Gastrocnemius medialis (tissue), 4 donors: ENCODE measurements at regions not wholly inside any gene's neighbourhood (a gene's known extent, or its start where the extent isn't known, plus 50 kb on each side); places are given as distances from the start of the nearest gene placed in this dataset.

ENCODE experiments used
- POLR2A ChIP-seq, 2 donors: fragments of 450-650 bp; IDR thresholded peaks; one replicate each; pipeline ENCODE4 v1.6.1; 2017; ENCODE audit warnings: antibody characterized with exemption in 2 of 2, mild to moderate bottlenecking in 2 of 2, moderate library complexity in 2 of 2
- TF ChIP-seq, protein P1 (sequence below), 5 experiments: fragments of 450-650 bp in 3 of 5; fragments of 200-600 bp in 2 of 5; sonication (generic) in 2 of 5; IDR thresholded peaks in 4 of 5; conservative IDR thresholded peaks in 1 of 5; 1 replicate in 4 of 5; 2 replicates in 1 of 5; pipeline ENCODE4 v1.5.1; 2016 to 2019; ENCODE audit warnings: antibody characterized with exemption in 5 of 5, mild to moderate bottlenecking in 3 of 5, moderate library complexity in 3 of 5

DNA sequence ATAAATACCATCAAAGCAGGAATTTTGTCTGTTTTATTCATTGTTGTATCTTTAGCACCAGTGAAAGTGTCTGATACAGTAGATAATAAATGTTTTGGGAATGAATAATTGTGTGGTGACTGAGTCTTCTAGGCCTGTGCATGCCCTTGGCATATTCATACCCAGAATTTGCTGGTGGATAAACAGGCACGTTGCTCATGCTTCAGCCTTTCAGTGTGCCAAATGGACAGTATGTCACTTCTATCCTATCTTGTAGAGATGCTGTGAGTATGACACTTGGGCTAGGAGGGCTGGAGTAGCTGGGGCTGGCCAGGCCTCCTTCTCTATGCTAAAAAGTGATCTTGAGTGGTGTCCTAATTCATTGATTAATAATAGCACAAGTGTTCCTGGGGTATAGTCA is 287.3 kb upstream of the DDI1 start:
- TF ChIP-seq, protein P1, sequence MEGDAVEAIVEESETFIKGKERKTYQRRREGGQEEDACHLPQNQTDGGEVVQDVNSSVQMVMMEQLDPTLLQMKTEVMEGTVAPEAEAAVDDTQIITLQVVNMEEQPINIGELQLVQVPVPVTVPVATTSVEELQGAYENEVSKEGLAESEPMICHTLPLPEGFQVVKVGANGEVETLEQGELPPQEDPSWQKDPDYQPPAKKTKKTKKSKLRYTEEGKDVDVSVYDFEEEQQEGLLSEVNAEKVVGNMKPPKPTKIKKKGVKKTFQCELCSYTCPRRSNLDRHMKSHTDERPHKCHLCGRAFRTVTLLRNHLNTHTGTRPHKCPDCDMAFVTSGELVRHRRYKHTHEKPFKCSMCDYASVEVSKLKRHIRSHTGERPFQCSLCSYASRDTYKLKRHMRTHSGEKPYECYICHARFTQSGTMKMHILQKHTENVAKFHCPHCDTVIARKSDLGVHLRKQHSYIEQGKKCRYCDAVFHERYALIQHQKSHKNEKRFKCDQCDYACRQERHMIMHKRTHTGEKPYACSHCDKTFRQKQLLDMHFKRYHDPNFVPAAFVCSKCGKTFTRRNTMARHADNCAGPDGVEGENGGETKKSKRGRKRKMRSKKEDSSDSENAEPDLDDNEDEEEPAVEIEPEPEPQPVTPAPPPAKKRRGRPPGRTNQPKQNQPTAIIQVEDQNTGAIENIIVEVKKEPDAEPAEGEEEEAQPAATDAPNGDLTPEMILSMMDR (IDR thresholded peaks at IDR 0.05 in 4 of 5, conservative IDR thresholded peaks at IDR 0.05 in 1 of 5): no peak
- no peak for TF ChIP-seq POLR2A (IDR thresholded peaks at IDR 0.05)
